Mucosa of descending colon (tissue), 3 donors: ENCODE measurements at regions not wholly inside any gene's neighbourhood (a gene's known extent, or its start where the extent isn't known, plus 50 kb on each side); places are given as distances from the start of the nearest gene placed in this dataset.

ENCODE experiments used
- ATAC-seq: fragments of 200-7000 bp; cut with Tn5 transposase; one replicate; pipeline ENCODE4 v1.9.1; 2020; ENCODE audit warnings: mild to moderate bottlenecking, moderate library complexity
- DNase-seq, 3 donors: peaks; one replicate each; pipeline ENCODE4 v3.0.0-alpha.2; 2020
- H3K36me3 ChIP-seq: fragments of 200-600 bp; one replicate; pipeline ENCODE4 v1.8.0; 2021; ENCODE audit warnings: low read depth, mild to moderate bottlenecking
- H3K4me1 ChIP-seq: fragments of 200-600 bp; one replicate; pipeline ENCODE4 v1.8.0; 2021; ENCODE audit warnings: low read depth, mild to moderate bottlenecking
- H3K4me3 ChIP-seq: fragments of 200-600 bp; one replicate; pipeline ENCODE4 v1.8.0; 2021; ENCODE audit warnings: mild to moderate bottlenecking
- H3K9me3 ChIP-seq: fragments of 200-600 bp; one replicate; pipeline ENCODE4 v1.8.0; 2021; ENCODE audit warnings: mild to moderate bottlenecking
- CTCF ChIP-seq: fragments of 200-600 bp; IDR thresholded peaks from one replicate; pipeline ENCODE4 v1.8.0; 2022; ENCODE audit warnings: antibody characterized with exemption, mild to moderate bottlenecking
- intact Hi-C, 2 donors: fragments of 100-400 bp; cut with DNase I in 1 of 2; cut with micrococcal nuclease in 1 of 2; formaldehyde crosslinking; loops; one replicate each; pipeline versions ENCODE4 v1.11.0 to v1.11.1; 2022; cut with DNase I, micrococcal nuclease
- donor health status: DM: no; HTN: no; CAD: no; lungs with moderate emphysema.
- donor health status: DM: no; HTN: no; CAD: no.
- donor health status: DM: no; HTN: yes; CAD: no.

GRCh38 chr5:4987431-4987830 lies 152.7 kb upstream of the ADAMTS16 start:
- DNase-seq (no peak), ATAC-seq (no peak)
- no peak overlapping the region for H3K4me3 ChIP-seq
- no peaks in the 10 kb centered on the region for H3K4me1 ChIP-seq
- intact Hi-C loops, result no loop called here
- no peaks in the 10 kb centered on the region for H3K36me3 ChIP-seq
- no peaks in the 10 kb centered on the region for H3K9me3 ChIP-seq
- no peak for TF ChIP-seq CTCF

GRCh38 chr5:4989118-4989517 lies 151.0 kb upstream of the ADAMTS16 start:
- intact Hi-C loops, result no loop called here
- H3K4me3 ChIP-seq, result no peak overlapping the region
- TF ChIP-seq CTCF, result no peak
- H3K4me1 ChIP-seq, result no peaks in the 10 kb centered on the region
- H3K36me3 ChIP-seq, result no peaks in the 10 kb centered on the region
- H3K9me3 ChIP-seq, result no peaks in the 10 kb centered on the region
- ATAC-seq (no peak), DNase-seq (no peak)

GRCh38 chr5:4990017-4990416 lies 150.1 kb upstream of the ADAMTS16 start:
- Histone ChIP-seq H3K9me3 (no peaks in the 10 kb centered on the region), H3K36me3 (no peaks in the 10 kb centered on the region), H3K4me3 (no peak overlapping the region), H3K4me1 (no peaks in the 10 kb centered on the region)
- ATAC-seq (no peak), DNase-seq (no peak)
- intact Hi-C loops, result no loop called here
- no peak for TF ChIP-seq CTCF

- DNase-seq (no peak), ATAC-seq (no peak)
- no peak overlapping the region for H3K4me3 ChIP-seq
- no peaks in the 10 kb centered on the region for H3K4me1 ChIP-seq
- H3K36me3 ChIP-seq, result no peaks in the 10 kb centered on the region
- no peaks in the 10 kb centered on the region for H3K9me3 ChIP-seq
- no peak for TF ChIP-seq CTCF
- intact Hi-C loops, result no loop called here
Observed at GRCh38 chr5:4990462-4990861, 149.7 kb upstream of the ADAMTS16 start.

GRCh38 chr5:4991925-4992324 lies 148.2 kb upstream of the ADAMTS16 start:
- Histone ChIP-seq H3K4me3 (no peak overlapping the region), H3K36me3 (no peaks in the 10 kb centered on the region), H3K9me3 (no peaks in the 10 kb centered on the region), H3K4me1 (no peaks in the 10 kb centered on the region)
- DNase-seq (no peak), ATAC-seq (no peak)
- TF ChIP-seq CTCF, result no peak
- intact Hi-C loops, result no loop called here

GRCh38 chr5:4995014-4995413 lies 145.1 kb upstream of the ADAMTS16 start:
- H3K4me1 ChIP-seq, result no peaks in the 10 kb centered on the region
- no peak for ATAC-seq
- no peak for TF ChIP-seq CTCF
- DNase-seq, result no peak
- H3K4me3 ChIP-seq, result no peak overlapping the region
- H3K36me3 ChIP-seq, result no peaks in the 10 kb centered on the region
- no peaks in the 10 kb centered on the region for H3K9me3 ChIP-seq
- intact Hi-C loops, result no loop called here
